ENCODE measurements at regions not wholly inside any gene's neighbourhood (a gene's known extent, or its start where the extent isn't known, plus 50 kb on each side); places are given as distances from the start of the nearest gene placed in this dataset.

- TF ChIP-seq RARB (CRISPR knock-in tag; IDR thresholded peaks at IDR 0.05) (no peak), SNAI2 (CRISPR knock-in tag; IDR thresholded peaks at IDR 0.05) (no peak), GLIS3 (CRISPR knock-in tag; IDR thresholded peaks at IDR 0.05) (no peak), ZC3H10 (CRISPR knock-in tag; IDR thresholded peaks at IDR 0.05) (no peak), ZNF70 (CRISPR knock-in tag; IDR thresholded peaks at IDR 0.05) (no peak), ZNF8 (CRISPR knock-in tag; IDR thresholded peaks at IDR 0.05) (no peak), TSHZ2 (CRISPR knock-in tag; IDR thresholded peaks at IDR 0.05) (no peak), ZFP3 (CRISPR knock-in tag; IDR thresholded peaks at IDR 0.05) (no peak)
- TF ChIP-seq, protein P1, sequence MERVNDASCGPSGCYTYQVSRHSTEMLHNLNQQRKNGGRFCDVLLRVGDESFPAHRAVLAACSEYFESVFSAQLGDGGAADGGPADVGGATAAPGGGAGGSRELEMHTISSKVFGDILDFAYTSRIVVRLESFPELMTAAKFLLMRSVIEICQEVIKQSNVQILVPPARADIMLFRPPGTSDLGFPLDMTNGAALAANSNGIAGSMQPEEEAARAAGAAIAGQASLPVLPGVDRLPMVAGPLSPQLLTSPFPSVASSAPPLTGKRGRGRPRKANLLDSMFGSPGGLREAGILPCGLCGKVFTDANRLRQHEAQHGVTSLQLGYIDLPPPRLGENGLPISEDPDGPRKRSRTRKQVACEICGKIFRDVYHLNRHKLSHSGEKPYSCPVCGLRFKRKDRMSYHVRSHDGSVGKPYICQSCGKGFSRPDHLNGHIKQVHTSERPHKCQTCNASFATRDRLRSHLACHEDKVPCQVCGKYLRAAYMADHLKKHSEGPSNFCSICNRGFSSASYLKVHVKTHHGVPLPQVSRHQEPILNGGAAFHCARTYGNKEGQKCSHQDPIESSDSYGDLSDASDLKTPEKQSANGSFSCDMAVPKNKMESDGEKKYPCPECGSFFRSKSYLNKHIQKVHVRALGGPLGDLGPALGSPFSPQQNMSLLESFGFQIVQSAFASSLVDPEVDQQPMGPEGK (CRISPR knock-in tag; IDR thresholded peaks at IDR 0.05; ENCODE audit: borderline replicate concordance) = no peak
- TF ChIP-seq, protein P2, sequence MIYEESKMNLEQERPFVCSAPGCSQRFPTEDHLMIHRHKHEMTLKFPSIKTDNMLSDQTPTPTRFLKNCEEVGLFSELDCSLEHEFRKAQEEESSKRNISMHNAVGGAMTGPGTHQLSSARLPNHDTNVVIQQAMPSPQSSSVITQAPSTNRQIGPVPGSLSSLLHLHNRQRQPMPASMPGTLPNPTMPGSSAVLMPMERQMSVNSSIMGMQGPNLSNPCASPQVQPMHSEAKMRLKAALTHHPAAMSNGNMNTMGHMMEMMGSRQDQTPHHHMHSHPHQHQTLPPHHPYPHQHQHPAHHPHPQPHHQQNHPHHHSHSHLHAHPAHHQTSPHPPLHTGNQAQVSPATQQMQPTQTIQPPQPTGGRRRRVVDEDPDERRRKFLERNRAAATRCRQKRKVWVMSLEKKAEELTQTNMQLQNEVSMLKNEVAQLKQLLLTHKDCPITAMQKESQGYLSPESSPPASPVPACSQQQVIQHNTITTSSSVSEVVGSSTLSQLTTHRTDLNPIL (CRISPR knock-in tag; IDR thresholded peaks at IDR 0.05; ENCODE audit: low read depth) = no peak
Measured at GRCh38 chr11:45430361-45430760, 144.2 kb upstream of the SYT13 start.
